GM21360 (cell line): ENCODE measurements at regions not wholly inside any gene's neighbourhood (a gene's known extent, or its start where the extent isn't known, plus 50 kb on each side); places are given as distances from the start of the nearest gene placed in this dataset.
"Not testable (repeated sequence)": the region's sequence is repeated elsewhere in the genome, so short reads cannot be mapped to it uniquely, and the experiment has no call there.

ENCODE experiments used
- ATAC-seq: cut with Tn5 transposase; IDR thresholded peaks from one replicate; pipeline ENCODE4 v1.9.1; 2021; ENCODE audit warnings: mild to moderate bottlenecking, moderate library complexity; ENCODE audit not compliant: unreplicated experiment

DNA sequence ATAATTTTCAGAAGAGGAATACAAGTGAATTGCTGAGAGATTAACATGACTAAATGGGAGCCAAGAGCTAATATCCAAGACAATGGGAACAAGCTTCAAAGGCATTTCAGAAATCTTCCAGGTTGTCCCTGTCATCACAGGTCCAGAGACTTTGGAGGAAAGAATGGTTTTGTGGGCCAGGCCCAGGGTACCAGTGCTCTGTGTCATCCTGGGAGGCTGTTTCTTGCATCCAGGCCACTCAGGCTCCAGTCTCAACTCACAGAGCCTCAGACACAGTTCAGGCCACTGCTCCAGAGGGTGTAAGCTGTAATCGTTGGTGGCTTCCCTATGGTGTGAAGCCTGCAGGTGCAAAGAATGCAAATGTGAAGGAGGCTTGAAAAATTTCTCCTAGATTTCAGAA lies 170.4 kb upstream of the NRG3 start:
- no peak for ATAC-seq

DNA sequence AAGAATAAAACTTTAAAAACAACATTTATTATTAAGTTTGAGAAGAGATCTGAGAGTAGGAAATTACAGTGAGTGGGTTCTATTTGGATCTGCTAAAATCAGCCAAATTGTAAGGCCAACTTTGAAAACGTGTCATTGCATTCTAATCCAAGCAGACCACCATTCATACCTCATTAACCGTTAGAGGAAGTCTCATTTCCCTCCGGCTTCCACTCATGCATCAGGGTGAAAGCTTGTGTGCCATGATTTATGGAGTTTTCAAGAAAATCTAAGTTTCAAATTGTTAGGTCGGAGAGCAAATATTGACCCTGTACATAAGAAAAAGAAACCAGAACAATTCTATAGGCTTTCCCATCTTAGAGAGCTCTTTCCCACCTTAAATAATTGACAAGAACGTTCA lies 166.6 kb upstream of the NRG3 start:
- no peak for ATAC-seq

DNA sequence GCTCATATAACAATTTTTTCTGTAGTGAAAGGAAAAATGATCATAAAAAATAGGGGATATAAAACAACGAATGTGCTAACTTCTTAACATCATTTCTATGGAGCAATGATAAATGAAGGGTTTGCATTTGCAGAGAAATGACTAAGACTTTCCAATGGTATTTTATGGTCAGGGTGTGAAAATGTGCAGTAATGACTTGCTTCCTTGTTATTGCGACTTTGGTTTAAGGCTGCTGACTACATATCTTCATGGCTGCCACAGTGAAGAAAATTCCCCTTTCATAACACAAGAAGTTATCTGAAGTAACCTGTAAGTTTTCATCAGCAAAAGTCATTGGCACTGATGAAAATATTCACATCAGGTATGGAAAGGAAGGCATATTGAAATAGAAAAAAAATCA lies 166.1 kb upstream of the NRG3 start:
- ATAC-seq, result no peak

DNA sequence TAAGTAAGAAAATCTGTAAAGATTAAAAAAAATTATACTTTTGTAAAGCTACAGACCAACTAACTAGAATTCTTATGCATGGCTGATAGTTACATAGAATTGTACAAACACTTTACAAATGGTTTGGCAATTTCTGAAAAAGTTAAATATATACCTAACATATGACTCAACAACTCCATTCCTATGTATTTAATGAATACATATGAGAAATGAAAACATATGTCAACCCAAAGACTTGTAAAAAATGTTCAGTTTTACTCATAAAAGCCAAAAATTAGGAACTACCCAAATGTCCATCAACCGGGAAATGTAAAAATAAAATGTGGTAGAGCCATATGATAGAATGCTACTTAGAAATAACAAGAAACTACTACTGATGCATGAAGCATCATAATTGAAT lies 152.6 kb upstream of the NRG3 start:
- ATAC-seq, result no peak

DNA sequence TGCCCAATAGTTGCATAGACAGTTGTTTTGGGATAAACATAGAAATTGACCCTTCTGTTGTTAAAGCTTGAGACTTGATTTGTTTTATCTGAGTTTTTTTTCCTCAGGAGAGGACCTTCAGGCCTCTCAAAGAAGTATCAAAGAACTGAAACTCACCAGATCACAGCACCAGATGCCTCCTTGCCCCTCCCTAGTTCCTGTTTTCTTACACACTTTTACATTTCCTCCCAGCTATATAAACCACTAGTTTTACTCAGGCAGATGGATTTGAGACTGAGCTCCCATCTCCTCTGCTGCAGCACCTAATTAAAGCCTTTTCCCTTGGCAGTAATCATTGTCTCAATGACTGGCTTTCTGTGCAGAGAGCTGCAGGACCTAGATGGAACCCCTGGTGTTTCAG lies 150.6 kb upstream of the NRG3 start:
- ATAC-seq, result no peak

DNA sequence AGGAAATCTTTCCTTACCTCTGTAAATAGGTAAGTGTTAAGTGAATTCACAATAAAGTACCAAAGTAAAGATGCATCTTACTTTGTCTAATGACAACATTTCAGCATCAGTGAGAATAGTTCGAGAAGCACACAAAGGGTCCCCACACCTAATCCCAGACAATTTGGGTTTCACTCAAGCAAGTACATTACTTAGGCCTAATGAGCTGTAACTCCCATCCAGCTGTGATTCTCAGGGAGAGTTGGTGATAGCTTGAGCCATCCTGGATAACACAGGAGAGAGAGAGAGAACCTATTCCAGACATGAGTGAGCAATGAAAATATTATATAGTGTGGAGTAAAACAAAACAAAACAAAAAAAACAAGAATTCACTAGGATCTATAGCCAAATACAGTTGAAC lies 149.1 kb upstream of the NRG3 start:
- no peak for ATAC-seq

DNA sequence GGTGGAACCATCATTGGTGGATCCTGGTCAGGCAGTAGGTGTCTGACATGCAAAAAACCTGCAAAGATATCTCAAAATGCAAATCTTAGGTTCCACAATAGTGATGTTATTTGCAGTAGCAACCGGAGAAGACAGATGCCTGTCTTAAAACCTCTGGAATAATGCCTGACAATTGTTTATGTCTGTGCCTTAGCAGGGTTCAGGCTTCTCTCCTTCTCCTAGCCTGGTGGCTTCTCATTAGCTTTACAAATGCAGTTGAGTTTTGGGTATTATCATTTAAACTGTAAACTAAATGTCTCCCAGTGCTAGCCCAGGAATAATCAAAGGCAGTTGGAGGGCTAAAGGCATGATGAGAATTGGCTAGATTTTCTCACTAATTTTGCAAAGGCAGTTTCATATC lies 146.3 kb upstream of the NRG3 start:
- no peak for ATAC-seq

DNA sequence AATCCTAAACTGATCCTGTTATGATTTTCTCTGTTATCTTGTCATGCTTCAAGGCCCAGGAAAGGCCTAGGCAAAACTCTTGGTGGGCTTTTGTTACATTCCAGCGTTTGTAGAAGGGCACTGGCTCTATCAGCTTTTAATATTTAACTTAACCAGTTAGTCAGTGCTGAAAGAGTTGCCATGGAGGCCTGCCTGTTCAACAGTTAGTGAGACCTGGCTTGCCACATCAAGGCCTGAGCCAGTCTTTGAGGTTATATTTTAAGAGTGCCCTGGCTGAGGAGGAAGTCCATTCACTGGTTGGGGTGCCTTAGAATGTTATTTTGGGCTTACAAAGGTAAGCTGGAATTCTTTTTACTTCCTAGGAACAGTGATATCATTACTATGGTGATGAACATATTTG lies 144.1 kb upstream of the NRG3 start:
- no peak for ATAC-seq

DNA sequence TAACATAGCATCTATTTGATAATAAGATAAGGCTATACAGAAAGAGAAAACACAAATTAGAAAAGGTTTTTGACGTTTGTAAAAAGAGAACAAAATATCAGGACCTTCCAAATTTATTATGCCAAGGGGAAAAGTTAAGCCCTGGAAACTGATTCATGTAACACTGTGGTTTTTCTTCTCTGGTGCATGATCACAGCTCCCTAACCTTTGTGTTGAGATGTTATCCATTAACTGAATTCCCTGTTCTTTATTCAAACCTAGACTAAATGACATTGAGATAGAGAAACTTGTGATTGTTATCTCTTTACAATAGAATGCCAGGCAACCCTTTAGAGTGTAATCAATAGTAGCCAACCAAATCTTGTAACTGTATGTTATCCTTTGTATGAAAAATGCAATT lies 141.5 kb upstream of the NRG3 start:
- no peak for ATAC-seq

DNA sequence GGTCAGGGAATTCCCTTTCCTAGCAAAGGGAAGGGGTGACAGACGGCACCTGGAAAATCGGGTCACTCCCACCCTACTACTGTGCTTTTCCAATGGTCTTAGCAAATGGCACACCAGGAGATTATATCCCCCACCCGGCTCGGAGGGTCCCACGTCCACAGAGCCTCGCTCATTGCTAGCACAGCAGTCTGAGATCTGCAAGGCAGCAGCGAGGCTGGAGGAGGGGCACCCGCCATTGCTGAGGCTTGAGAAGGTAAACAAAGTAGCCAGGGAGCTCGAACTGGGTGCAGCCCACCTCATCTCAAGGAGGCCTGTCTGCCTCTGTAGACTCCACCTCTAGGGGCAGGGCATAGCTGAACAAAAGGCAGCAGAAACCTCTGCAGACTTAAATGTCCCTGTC lies 139.8 kb upstream of the NRG3 start:
- not testable (repeated sequence) for ATAC-seq

DNA sequence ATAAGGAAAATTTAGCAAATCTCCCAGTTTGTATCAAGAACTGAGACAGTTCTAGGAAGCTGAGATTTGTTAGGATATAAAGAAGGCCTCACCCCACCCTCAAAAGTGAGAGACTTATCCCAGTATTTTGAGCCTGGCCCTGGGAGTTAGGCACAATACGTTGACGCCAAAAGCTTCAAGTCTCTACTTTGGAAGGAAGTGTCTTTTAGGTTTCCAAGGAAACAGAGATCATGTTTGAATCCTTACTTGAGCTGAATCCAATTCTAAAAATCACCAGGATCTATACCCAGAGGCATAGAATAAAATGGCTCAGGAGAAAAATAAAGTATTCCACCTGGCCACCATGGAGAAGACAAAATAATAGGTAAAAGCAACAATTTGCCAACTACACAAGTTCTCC lies 115.9 kb upstream of the NRG3 start:
- ATAC-seq, result no peak

DNA sequence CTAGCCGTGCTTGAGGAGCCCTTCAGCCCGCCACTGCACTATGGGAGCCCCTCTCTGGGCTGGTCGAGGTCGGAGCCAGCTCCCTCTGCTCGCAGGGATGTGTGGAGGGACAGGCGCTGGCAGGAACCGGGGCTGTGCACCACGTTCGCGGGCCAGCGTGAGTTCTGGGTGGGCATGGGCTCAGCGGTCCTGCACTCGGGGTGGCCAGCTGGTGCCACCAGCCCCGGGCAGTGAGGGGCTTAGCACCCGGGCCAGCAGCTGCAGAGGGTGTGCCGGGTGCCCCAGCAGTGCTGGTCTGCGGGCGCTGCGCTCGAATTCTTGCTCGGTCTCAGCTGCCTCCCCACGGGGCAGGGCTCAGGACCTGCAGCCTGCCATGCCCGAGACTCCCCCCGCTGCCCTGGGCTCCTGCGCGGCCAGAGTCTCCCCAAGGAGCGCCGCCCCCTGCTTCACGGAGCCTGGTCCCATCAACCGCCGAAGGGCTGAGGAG lies 90.8 kb upstream of the NRG3 start:
- no peak for ATAC-seq

DNA sequence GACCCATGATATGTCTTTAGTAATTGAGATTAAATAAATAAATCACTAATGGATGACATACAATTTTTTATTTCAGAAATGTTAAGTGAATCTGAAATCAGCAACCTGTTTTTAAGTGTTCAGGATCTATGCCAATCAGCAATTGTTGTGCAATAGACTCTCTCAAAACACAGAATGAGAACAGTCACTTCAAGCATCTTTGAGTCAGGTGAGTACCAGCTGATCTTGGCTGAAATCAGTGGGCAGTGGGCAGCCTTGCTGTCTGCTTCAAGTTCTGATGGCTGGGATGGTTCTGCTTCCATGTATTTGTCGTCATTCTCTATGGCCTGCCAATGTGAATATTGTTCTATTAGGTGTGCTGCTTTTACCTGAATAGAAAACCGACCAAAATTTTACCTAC lies 82.3 kb upstream of the NRG3 start:
- no peak for ATAC-seq

DNA sequence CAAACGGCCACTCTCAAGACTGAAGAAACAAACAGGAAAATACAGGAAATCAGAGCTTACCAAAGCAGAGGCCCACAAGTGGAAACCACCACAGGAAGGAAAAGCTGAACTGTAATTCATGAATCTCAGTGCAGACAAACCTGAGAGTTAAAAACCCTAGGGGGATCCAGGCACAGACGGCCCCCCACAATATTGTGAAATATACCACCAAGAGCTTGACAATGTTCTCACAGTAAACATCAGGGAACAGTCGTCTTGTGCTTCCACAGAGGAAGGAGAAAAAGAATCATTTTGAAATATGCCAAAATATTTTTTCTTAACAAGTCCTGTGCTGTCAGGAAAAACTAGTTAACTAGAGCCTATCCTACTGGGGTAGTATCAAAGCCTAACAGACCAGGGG lies 68.2 kb upstream of the NRG3 start:
- no peak for ATAC-seq

DNA sequence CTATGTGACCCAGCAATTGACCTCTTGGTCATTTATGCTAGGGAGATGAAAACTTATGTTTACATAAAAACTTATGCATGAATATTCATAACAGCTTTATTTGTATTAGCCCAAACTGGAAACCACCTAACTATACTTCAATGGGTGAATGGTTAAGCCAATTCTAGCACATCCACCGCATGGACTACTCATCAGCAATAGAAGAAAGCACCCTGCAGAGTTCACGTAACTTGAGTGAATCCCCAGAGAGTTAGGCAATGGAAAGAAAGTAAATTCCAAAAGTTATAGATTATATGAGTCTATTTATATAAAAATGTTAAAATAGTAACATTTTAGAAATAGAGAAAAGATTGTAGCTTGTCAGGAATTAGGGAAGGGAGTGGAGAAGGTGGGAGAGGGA lies 60.2 kb upstream of the NRG3 start:
- ATAC-seq, result no peak

DNA sequence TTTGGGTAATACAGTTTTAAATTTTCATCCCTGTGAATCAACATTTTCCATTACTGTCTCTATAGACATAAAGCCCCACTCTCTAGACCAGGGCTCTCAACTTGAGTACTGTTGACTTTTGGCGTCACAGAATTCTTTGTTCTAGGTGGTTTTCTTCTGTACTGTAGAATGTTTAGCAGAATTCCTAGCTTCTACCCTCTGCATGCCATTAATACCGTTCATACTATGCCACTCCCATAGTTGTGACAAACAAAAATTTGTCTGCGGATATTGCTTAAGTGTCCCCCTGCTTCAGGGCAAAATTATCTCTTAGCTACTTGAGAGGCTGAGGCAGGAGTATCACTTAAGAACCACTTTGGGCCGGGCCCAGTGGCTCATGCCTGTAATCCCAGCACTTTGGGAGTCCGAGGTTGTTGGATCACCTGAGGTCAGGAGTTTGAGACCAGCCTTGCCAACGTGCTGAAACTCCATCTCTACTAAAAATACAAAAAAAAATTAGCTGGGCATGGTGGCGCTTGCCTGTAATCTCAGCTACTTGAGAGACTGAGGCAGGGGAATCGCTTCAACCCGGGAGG lies 57.3 kb upstream of the NRG3 start:
- no peak for ATAC-seq

DNA sequence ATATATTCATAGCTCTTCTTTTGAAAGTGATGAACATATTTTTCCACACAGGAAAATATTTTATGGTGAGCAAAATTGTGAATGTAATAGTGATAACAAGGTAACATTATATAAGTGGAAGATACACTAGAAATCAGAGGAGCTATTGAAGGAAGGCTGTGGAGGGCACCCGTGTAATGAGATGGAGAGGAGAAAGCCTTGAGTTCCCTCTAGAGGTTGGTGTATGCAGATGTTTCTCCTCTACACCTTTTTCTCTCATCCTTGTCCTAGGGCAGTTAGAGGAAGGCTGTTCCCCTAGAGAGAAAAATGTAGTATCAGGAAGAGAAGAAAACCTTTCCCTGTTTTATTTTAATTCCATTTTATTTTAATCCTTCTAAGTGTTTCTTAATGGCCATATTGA lies 54.6 kb upstream of the NRG3 start:
- ATAC-seq, result no peak
